GM12872 (cell line): ENCODE measurements at regions not wholly inside any gene's neighbourhood (a gene's known extent, or its start where the extent isn't known, plus 50 kb on each side); places are given as distances from the start of the nearest gene placed in this dataset.

Source experiments
- TF ChIP-seq, protein P1 (sequence below): IDR thresholded peaks from 3 replicates; pipeline ENCODE4 v1.5.1; 2011; ENCODE audit warnings: low read depth, mild to moderate bottlenecking, low read length, moderate library complexity; ENCODE audit not compliant: insufficient read depth

DNA sequence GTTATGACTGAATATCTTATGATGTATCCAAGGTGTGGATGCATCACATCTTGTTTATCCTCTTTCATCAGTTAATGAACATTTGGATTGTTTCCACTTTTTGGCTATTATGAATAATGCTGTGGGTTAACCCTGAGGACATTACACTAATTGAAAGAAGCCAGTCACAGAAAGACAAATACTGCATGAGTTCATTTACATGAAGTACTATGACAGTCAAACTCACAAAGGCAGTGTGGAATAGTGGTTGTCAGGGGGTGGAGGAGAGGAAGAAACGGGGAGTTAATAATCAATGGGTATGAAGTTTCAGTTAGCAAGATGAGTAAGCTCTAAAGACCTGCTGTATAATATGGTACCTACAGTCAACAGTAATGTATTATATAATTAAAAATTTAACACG, 409.4 kb upstream of the CTNND2 start:
- TF ChIP-seq, protein P1, sequence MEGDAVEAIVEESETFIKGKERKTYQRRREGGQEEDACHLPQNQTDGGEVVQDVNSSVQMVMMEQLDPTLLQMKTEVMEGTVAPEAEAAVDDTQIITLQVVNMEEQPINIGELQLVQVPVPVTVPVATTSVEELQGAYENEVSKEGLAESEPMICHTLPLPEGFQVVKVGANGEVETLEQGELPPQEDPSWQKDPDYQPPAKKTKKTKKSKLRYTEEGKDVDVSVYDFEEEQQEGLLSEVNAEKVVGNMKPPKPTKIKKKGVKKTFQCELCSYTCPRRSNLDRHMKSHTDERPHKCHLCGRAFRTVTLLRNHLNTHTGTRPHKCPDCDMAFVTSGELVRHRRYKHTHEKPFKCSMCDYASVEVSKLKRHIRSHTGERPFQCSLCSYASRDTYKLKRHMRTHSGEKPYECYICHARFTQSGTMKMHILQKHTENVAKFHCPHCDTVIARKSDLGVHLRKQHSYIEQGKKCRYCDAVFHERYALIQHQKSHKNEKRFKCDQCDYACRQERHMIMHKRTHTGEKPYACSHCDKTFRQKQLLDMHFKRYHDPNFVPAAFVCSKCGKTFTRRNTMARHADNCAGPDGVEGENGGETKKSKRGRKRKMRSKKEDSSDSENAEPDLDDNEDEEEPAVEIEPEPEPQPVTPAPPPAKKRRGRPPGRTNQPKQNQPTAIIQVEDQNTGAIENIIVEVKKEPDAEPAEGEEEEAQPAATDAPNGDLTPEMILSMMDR = no peak

- TF ChIP-seq, protein P1 = no peak
These were observed 408.1 kb upstream of the CTNND2 start for GRCh38 chr5:12312343-12312742.

GRCh38 chr5:12294151-12294550, 389.9 kb upstream of the CTNND2 start:
- TF ChIP-seq, protein P1 = no peak

DNA sequence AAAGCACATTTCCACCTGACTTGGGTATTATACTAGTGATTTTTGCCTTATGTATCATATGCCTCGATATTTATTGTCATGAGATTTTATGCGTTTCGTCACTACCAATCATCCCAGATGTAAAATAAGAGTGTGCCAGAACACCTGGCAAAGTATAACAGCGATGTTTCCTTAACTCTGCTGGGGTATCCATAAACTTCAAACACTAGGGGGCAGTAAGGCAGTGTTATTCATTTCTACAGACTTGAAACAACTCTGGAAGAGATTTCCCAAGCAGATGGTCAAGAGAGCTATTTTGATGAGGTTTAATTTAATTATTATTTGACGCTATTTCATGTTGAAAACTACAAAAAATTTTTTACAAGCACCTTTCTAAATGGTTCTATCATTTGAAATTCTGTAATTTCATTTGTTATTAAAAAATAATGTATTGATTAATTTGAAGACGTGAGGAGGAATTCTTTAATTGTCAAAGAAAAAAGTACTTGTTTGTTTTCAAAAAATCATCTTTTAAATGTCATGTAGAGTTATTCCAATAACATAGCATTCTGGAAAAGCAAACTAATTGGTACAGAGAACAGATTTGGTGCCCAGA, 388.5 kb upstream of the CTNND2 start:
- TF ChIP-seq, protein P1 = peak; percentile 24; the same call in 1 of the 3 replicates

- TF ChIP-seq, protein P1 = no peak
These were observed 380.4 kb upstream of the CTNND2 start for GRCh38 chr5:12284604-12285003.

- TF ChIP-seq, protein P1 = no peak
These were observed 373.4 kb upstream of the CTNND2 start for GRCh38 chr5:12277504-12278192.

DNA sequence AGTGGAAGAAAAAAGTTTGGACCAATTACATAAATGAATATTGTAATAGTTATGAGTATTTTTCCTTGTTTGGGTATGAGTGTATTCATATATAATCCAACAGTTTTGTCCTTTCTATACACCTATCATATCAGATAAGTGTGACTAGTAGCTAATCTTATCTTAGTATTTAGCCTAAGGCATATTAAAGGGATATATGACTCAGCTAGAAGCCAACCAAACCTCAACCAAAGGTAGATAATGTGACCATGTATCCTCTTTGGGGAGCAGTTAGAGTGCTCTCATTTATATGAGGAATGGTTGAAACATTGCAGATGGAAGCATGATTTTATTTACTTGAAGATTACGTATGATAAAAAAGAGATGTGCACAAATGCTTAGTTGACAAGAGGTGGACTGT, 370.0 kb upstream of the CTNND2 start:
- TF ChIP-seq, protein P1 = no peak
